K562 (cell line): ENCODE measurements at regions not wholly inside any gene's neighbourhood (a gene's known extent, or its start where the extent isn't known, plus 50 kb on each side); places are given as distances from the start of the nearest gene placed in this dataset.

Source experiments
- BRD9 ChIP-seq: fragments of 450-650 bp; IDR thresholded peaks from 2 replicates; pipeline ENCODE4 v1.6.1; 2018; ENCODE audit warnings: low read depth; ENCODE audit not compliant: partially characterized antibody
- EP300 ChIP-seq: IDR thresholded peaks from 2 replicates; pipeline ENCODE4 v1.6.1; 2012; ENCODE audit warnings: low read length, improper control_type of control experiment
- FOXA1 ChIP-seq: fragments of 450-650 bp; IDR thresholded peaks from 2 replicates; pipeline ENCODE4 v1.6.1; 2016; ENCODE audit warnings: mild to moderate bottlenecking, borderline replicate concordance
- PHF21A ChIP-seq: fragments of 450-650 bp; IDR thresholded peaks from 2 replicates; pipeline ENCODE4 v1.6.1; 2017; ENCODE audit warnings: low read depth, borderline replicate concordance
- RBM34 ChIP-seq: fragments of 200-400 bp; formaldehyde crosslinking; IDR thresholded peaks from 2 replicates; pipeline ENCODE4 v1.6.1; 2018; ENCODE audit warnings: low read length, borderline replicate concordance; ENCODE audit not compliant: insufficient read depth
- XRCC5 ChIP-seq: fragments of 200-400 bp; formaldehyde crosslinking; IDR thresholded peaks from 2 replicates; pipeline ENCODE4 v1.6.1; 2017; ENCODE audit warnings: low read depth, mild to moderate bottlenecking, low read length
- TF ChIP-seq, protein P1 (sequence below): sonication (generic); formaldehyde crosslinking; IDR thresholded peaks from 2 replicates; pipeline ENCODE4 v1.8.0; 2022; ENCODE audit warnings: mild to moderate bottlenecking, low read depth, missing genetic modification reagents
- TF ChIP-seq, protein P2 (sequence below): sonication (generic); formaldehyde crosslinking; IDR thresholded peaks from 2 replicates; pipeline ENCODE4 v1.8.0; 2022; ENCODE audit warnings: missing genetic modification reagents, mild to moderate bottlenecking, moderate library complexity, borderline replicate concordance
- TF ChIP-seq, protein P3 (sequence below), 3 experiments: fragments of 200-800 bp in 1 of 3; fragments of 250-450 bp in 1 of 3; fragments of 450-650 bp in 1 of 3; sonication (Bioruptor Pico) in 1 of 3; sonication (Bioruptor generic) in 1 of 3; formaldehyde crosslinking in 1 of 3; IDR thresholded peaks; 2 replicates each; pipeline versions ENCODE4 v1.6.1 to v1.8.0; 2016 to 2022; ENCODE audit warnings: mild to moderate bottlenecking in 2 of 3, missing genetic modification characterization in 2 of 3, missing compliant biosample characterization in 1 of 3, moderate library complexity in 1 of 3

DNA sequence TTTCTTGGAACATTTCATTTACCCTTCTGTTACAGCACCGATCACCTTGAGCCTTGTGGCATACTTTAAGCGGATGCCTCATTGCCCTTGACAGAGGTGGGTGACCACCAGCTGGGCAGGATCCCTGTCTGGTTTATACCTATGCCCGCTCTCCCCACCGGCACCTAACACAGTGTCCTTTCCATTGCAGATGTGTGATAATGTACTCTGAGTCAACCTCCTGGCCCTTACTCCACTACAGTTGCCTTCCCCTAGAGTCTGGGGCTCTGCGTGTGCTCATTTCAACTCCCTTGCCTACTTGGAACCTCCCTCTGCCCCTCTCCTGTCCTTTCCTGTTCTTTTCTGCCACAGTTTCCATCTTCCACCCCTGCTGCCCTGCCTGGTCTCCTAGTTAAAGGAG lies 60.2 kb upstream of the MED13 start (continued):
- TF ChIP-seq, protein P1, sequence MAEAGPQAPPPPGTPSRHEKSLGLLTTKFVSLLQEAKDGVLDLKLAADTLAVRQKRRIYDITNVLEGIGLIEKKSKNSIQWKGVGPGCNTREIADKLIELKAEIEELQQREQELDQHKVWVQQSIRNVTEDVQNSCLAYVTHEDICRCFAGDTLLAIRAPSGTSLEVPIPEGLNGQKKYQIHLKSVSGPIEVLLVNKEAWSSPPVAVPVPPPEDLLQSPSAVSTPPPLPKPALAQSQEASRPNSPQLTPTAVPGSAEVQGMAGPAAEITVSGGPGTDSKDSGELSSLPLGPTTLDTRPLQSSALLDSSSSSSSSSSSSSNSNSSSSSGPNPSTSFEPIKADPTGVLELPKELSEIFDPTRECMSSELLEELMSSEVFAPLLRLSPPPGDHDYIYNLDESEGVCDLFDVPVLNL, result no peak
- TF ChIP-seq XRCC5 (no peak), FOXA1 (no peak), RBM34 (no peak), EP300 (no peak), BRD9 (no peak), PHF21A (no peak)
- TF ChIP-seq, protein P2, sequence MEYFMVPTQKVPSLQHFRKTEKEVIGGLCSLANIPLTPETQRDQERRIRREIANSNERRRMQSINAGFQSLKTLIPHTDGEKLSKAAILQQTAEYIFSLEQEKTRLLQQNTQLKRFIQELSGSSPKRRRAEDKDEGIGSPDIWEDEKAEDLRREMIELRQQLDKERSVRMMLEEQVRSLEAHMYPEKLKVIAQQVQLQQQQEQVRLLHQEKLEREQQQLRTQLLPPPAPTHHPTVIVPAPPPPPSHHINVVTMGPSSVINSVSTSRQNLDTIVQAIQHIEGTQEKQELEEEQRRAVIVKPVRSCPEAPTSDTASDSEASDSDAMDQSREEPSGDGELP (CRISPR knock-in tag), result no peak
- TF ChIP-seq, protein P3, sequence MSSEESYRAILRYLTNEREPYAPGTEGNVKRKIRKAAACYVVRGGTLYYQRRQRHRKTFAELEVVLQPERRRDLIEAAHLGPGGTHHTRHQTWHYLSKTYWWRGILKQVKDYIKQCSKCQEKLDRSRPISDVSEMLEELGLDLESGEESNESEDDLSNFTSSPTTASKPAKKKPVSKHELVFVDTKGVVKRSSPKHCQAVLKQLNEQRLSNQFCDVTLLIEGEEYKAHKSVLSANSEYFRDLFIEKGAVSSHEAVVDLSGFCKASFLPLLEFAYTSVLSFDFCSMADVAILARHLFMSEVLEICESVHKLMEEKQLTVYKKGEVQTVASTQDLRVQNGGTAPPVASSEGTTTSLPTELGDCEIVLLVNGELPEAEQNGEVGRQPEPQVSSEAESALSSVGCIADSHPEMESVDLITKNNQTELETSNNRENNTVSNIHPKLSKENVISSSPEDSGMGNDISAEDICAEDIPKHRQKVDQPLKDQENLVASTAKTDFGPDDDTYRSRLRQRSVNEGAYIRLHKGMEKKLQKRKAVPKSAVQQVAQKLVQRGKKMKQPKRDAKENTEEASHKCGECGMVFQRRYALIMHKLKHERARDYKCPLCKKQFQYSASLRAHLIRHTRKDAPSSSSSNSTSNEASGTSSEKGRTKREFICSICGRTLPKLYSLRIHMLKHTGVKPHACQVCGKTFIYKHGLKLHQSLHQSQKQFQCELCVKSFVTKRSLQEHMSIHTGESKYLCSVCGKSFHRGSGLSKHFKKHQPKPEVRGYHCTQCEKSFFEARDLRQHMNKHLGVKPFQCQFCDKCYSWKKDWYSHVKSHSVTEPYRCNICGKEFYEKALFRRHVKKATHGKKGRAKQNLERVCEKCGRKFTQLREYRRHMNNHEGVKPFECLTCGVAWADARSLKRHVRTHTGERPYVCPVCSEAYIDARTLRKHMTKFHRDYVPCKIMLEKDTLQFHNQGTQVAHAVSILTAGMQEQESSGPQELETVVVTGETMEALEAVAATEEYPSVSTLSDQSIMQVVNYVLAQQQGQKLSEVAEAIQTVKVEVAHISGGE (CRISPR knock-in tag; IDR thresholded peaks at IDR 0.05), result no peak
